IMR-90 (cell line): ENCODE measurements at regions not wholly inside any gene's neighbourhood (a gene's known extent, or its start where the extent isn't known, plus 50 kb on each side); places are given as distances from the start of the nearest gene placed in this dataset.
A peak's percentile ranks its signal among the peaks of the same experiment; 100 is the strongest.

Experiments
- ATAC-seq: fragments of 200-7000 bp; cut with Tn5 transposase; 2 replicates; pipeline ENCODE4 v1.9.1; 2020; ENCODE audit warnings: low read depth, mild to moderate bottlenecking, moderate library complexity
- BruUV-seq: library from RNA; stranded (reverse); fragments of 400-500 nt; replicated peaks from 2 replicates; lab custom pipeline; 2021; lab: Mats Ljungman, UMichigan
- CTCF ChIA-PET: fragments of 300-600 bp; formaldehyde crosslinking; extraction: SDS; loops from one replicate; lab custom pipeline; 2021; ENCODE audit warnings: antibody characterized with exemption; lab: Yijun Ruan, JAX
- POLR2A ChIA-PET: fragments of 300-600 bp; sonication (Branson Sonifier 250); formaldehyde crosslinking; loops from one replicate; lab custom pipeline; 2022; ENCODE audit warnings: antibody characterized with exemption; ENCODE audit not compliant: unreplicated experiment; lab: Charles Lee
- DNase-seq: peaks from one replicate; pipeline ENCODE4 v3.0.0; 2013
- H2AFZ ChIP-seq: replicated peaks from 2 replicates; pipeline ENCODE3; 2013; ENCODE audit warnings: low read length, mild to moderate bottlenecking; ENCODE audit not compliant: poor library complexity
- H2AK5ac ChIP-seq: 2 replicates; pipeline ENCODE4 v1.6.1; 2013; ENCODE audit warnings: low read depth, low read length, inconsistent platforms
- H2AK9ac ChIP-seq: replicated peaks from 2 replicates; pipeline ENCODE3; 2013; ENCODE audit warnings: mild to moderate bottlenecking, low read depth, low read length, moderate library complexity; ENCODE audit not compliant: poor library complexity
- H2BK120ac ChIP-seq: 2 replicates; pipeline ENCODE4 v1.6.1; 2013; ENCODE audit warnings: low read depth, low read length, inconsistent platforms
- H2BK15ac ChIP-seq: 3 replicates; pipeline ENCODE4 v1.6.1; 2013; ENCODE audit warnings: low read depth, low read length, inconsistent platforms
- H2BK20ac ChIP-seq: 2 replicates; pipeline ENCODE4 v1.6.1; 2013; ENCODE audit warnings: low read depth, mild to moderate bottlenecking, inconsistent platforms, low read length, moderate library complexity
- H2BK5ac ChIP-seq: 2 replicates; pipeline ENCODE4 v1.6.1; 2013; ENCODE audit warnings: mild to moderate bottlenecking, low read depth, low read length, inconsistent platforms; ENCODE audit not compliant: poor library complexity, severe bottlenecking
- H3K14ac ChIP-seq: replicated peaks from 2 replicates; pipeline ENCODE4 v1.6.1; 2013; ENCODE audit warnings: low read depth, low read length, inconsistent platforms
- H3K18ac ChIP-seq: 2 replicates; pipeline ENCODE4 v1.6.1; 2013; ENCODE audit warnings: low read depth, low read length, control low read depth
- H3K23ac ChIP-seq: 2 replicates; pipeline ENCODE4 v1.6.1; 2013; ENCODE audit warnings: low read depth, low read length, inconsistent platforms
- H3K27ac ChIP-seq: 2 replicates; pipeline ENCODE4 v1.5.1; 2013; ENCODE audit warnings: mild to moderate bottlenecking, control low read depth, low read length; ENCODE audit not compliant: insufficient read depth
- H3K27me3 ChIP-seq: 2 replicates; pipeline ENCODE4 v1.6.1; 2013; ENCODE audit warnings: low read length; ENCODE audit not compliant: control insufficient read depth, insufficient read depth
- H3K36me3 ChIP-seq: 2 replicates; pipeline ENCODE4 v1.6.1; 2013; ENCODE audit warnings: low read length, mixed read lengths; ENCODE audit not compliant: control insufficient read depth, insufficient read depth
- H3K4ac ChIP-seq: 2 replicates; pipeline ENCODE4 v1.6.1; 2013; ENCODE audit warnings: low read depth, low read length, inconsistent platforms
- H3K4me1 ChIP-seq: 2 replicates; pipeline ENCODE4 v1.6.1; 2013; ENCODE audit warnings: low read length, mixed read lengths; ENCODE audit not compliant: control insufficient read depth, insufficient read depth
- H3K4me2 ChIP-seq: 2 replicates; pipeline ENCODE4 v1.6.1; 2013; ENCODE audit warnings: low read depth, mild to moderate bottlenecking, control low read depth, low read length, moderate library complexity
- H3K4me3 ChIP-seq: 2 replicates; pipeline ENCODE4 v1.5.1; 2013; ENCODE audit warnings: low read depth, mild to moderate bottlenecking, control low read depth, low read length, moderate library complexity; ENCODE audit not compliant: insufficient read depth
- H3K56ac ChIP-seq: 2 replicates; pipeline ENCODE4 v1.6.1; 2013; ENCODE audit warnings: low read length, inconsistent platforms; ENCODE audit not compliant: insufficient read depth; ENCODE audit errors: extremely low read depth
- H3K79me1 ChIP-seq, 2 experiments: 2 replicates each; pipeline ENCODE4 v1.6.1; 2013; ENCODE audit warnings: low read length in 2 of 2, inconsistent platforms in 1 of 2, low read depth in 1 of 2
- H3K9ac ChIP-seq: 2 replicates; pipeline ENCODE4 v1.6.1; 2013; ENCODE audit warnings: low read depth, low read length, control low read depth
- H3K9me1 ChIP-seq: 2 replicates; pipeline ENCODE4 v1.6.1; 2013; ENCODE audit warnings: low read length, inconsistent platforms; ENCODE audit not compliant: insufficient read depth
- H3K9me3 ChIP-seq: 2 replicates; pipeline ENCODE4 v1.6.1; 2013; ENCODE audit warnings: low read length; ENCODE audit not compliant: control insufficient read depth, insufficient read depth
- H4K20me1 ChIP-seq: 2 replicates; pipeline ENCODE4 v1.6.1; 2013; ENCODE audit warnings: low read length, inconsistent platforms; ENCODE audit not compliant: insufficient read depth
- H4K5ac ChIP-seq: 2 replicates; pipeline ENCODE4 v1.6.1; 2013; ENCODE audit warnings: mild to moderate bottlenecking, low read depth, low read length, control low read depth
- H4K8ac ChIP-seq, 2 experiments: 2 replicates each; pipeline ENCODE4 v1.6.1; 2013; ENCODE audit warnings: low read depth in 2 of 2, low read length in 2 of 2, control low read depth in 1 of 2, inconsistent platforms in 1 of 2
- H4K91ac ChIP-seq: 2 replicates; pipeline ENCODE4 v1.6.1; 2013; ENCODE audit warnings: low read depth, low read length, inconsistent platforms; ENCODE audit not compliant: insufficient read depth
- BHLHE40 ChIP-seq: fragments of 150-350 bp; IDR thresholded peaks from 2 replicates; pipeline ENCODE4 v1.6.1; 2016; ENCODE audit warnings: mild to moderate bottlenecking, low read depth, low read length
- CEBPB ChIP-seq: IDR thresholded peaks from 2 replicates; pipeline ENCODE4 v1.6.1; 2012; ENCODE audit warnings: low read depth, low read length, improper control_type of control experiment
- CHD1 ChIP-seq: IDR thresholded peaks from 2 replicates; pipeline ENCODE4 v1.6.1; 2012; ENCODE audit warnings: low read depth, low read length, improper control_type of control experiment
- CTCF ChIP-seq: conservative IDR thresholded peaks from 2 replicates; pipeline ENCODE4 v1.5.1; 2012; ENCODE audit warnings: mild to moderate bottlenecking, low read depth, low read length, improper control_type of control experiment
- FOS ChIP-seq: fragments of 150-350 bp; IDR thresholded peaks from 2 replicates; pipeline ENCODE4 v1.6.1; 2016; ENCODE audit warnings: low read depth, low read length
- MAFK ChIP-seq: IDR thresholded peaks from 2 replicates; pipeline ENCODE4 v1.6.1; 2012; ENCODE audit warnings: low read depth, low read length, improper control_type of control experiment
- MAZ ChIP-seq: IDR thresholded peaks from 2 replicates; pipeline ENCODE4 v1.6.1; 2012; ENCODE audit warnings: low read depth, mild to moderate bottlenecking, low read length, improper control_type of control experiment, moderate library complexity, borderline replicate concordance
- MXI1 ChIP-seq: IDR thresholded peaks from 2 replicates; pipeline ENCODE4 v1.6.1; 2012; ENCODE audit warnings: low read depth, mild to moderate bottlenecking, low read length, moderate library complexity, borderline replicate concordance
- NFE2L2 ChIP-seq: fragments of 150-350 bp; IDR thresholded peaks from 2 replicates; pipeline ENCODE4 v1.6.1; 2016; ENCODE audit warnings: low read depth, mild to moderate bottlenecking, low read length
- POLR2A ChIP-seq: IDR thresholded peaks from 2 replicates; pipeline ENCODE4 v1.6.1; 2012; ENCODE audit warnings: mild to moderate bottlenecking, low read depth, low read length
- RAD21 ChIP-seq: IDR thresholded peaks from 2 replicates; pipeline ENCODE4 v1.6.1; 2012; ENCODE audit warnings: low read length, improper control_type of control experiment
- RCOR1 ChIP-seq: IDR thresholded peaks from 2 replicates; pipeline ENCODE4 v1.6.1; 2012; ENCODE audit warnings: mild to moderate bottlenecking, low read length, improper control_type of control experiment; ENCODE audit not compliant: insufficient replicate concordance
- RFX5 ChIP-seq: IDR thresholded peaks from 2 replicates; pipeline ENCODE4 v1.8.0; 2012; ENCODE audit warnings: low read depth, mild to moderate bottlenecking, low read length, moderate library complexity
- SMC3 ChIP-seq: fragments of 150-350 bp; IDR thresholded peaks from 2 replicates; pipeline ENCODE4 v1.6.1; 2016; ENCODE audit warnings: low read depth, mild to moderate bottlenecking, antibody characterized with exemption, low read length, moderate library complexity
- WGBS, 2 experiments: methylation state at CpG; one replicate each; pipeline versions ENCODE4 v1.1.5 to v1.1.7; 2013; ENCODE audit warnings: missing lambda C conversion rate in 2 of 2; ENCODE audit not compliant: insufficient read length in 1 of 2; ENCODE audit errors: extremely low coverage in 2 of 2; 5-methylcytosine and 5-hydroxymethylcytosine counted together
- dilution Hi-C: fragments of 300-500 bp; cut with HindIII; formaldehyde crosslinking; loops from one replicate; pipeline ENCODE4 v1.14.3; 2018; ENCODE audit warnings: low sequenced_read_pairs; ENCODE audit not compliant: unreplicated experiment
- in situ Hi-C: fragments of 300-500 bp; cut with MboI; formaldehyde crosslinking; loops from 3 replicates; pipeline ENCODE4 v1.14.3; 2019; ENCODE audit warnings: low sequenced_read_pairs, inconsistent platforms, mixed read lengths
- intact Hi-C: fragments of 100-400 bp; cut with micrococcal nuclease; formaldehyde crosslinking; loops from 2 replicates; pipeline ENCODE4 v1.10.0; 2022
- TF ChIP-seq, protein P1 (sequence below): fragments of 150-350 bp; IDR thresholded peaks from 2 replicates; pipeline ENCODE4 v1.6.1; 2017; ENCODE audit warnings: mild to moderate bottlenecking, antibody characterized with exemption, low read length, low read depth
- TF ChIP-seq, protein P2 (sequence below): fragments of 150-350 bp; IDR thresholded peaks from 2 replicates; pipeline ENCODE4 v1.6.1; 2016; ENCODE audit warnings: low read depth, mild to moderate bottlenecking, low read length, moderate library complexity, borderline replicate concordance

DNA sequence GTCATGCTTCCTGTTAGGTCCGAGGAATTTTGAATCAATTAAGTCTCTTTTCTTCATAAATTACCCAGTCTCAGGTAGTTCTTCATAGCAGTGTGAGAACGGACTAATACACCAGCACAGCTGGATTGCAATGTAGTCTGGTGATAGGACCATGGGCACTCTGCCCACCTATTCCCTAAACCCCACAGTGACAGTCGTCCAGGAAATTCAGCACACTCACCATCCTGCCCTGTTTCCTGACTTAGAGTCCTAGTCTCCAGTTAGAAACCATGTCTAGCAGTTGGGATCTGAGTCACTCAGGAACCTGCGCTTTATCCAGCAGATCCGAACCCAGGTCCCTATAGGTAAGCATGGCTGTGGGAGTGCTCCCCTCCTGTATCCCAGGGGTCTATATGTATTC, 149.3 kb upstream of the TNR start:
- Histone ChIP-seq H2AK9ac (no peak overlapping the region), H4K5ac (no peak overlapping the region), H3K18ac (no peak overlapping the region), H2BK20ac (no peak overlapping the region), H3K36me3 (no peaks in the 10 kb centered on the region), H4K8ac (no peak overlapping the region), H3K27ac (no peak overlapping the region), H3K79me1 (no peaks in the 10 kb centered on the region), H3K14ac (no peak overlapping the region), H2AFZ (no peak overlapping the region), H4K20me1 (no peaks in the 10 kb centered on the region), H3K4me1 (no peaks in the 10 kb centered on the region), H3K4ac (no peak overlapping the region), H2AK5ac (no peak overlapping the region), H3K27me3 (no peaks in the 10 kb centered on the region), H3K4me2 (no peak overlapping the region), H4K91ac (0 out of 2 replicates have a peak overlapping the region, but pooled peaks have one; percentile 4), H3K4me3 (no peak overlapping the region), H3K56ac (no peak overlapping the region), H3K9ac (no peak overlapping the region), H3K23ac (no peak overlapping the region), H2BK120ac (no peak overlapping the region), H2BK15ac (no peak overlapping the region), H2BK5ac (no peak overlapping the region), H3K9me3 (no peaks in the 10 kb centered on the region), H3K9me1 (0 out of 2 replicates have a peak, but pooled peaks cover 2% of the 10 kb centered on the region)
- POLR2A ChIA-PET = no interaction called here
- in situ Hi-C loops (no loop called here), dilution Hi-C loops (no loop called here), intact Hi-C loops (no loop called here)
- CTCF ChIA-PET = no interaction called here
- DNase-seq = no peak
- TF ChIP-seq BHLHE40 = no peak
- TF ChIP-seq RFX5 = no peak
- TF ChIP-seq RCOR1 = no peak
- TF ChIP-seq SMC3 = no peak
- no peak for TF ChIP-seq POLR2A
- TF ChIP-seq NFE2L2 = no peak
- no peak for TF ChIP-seq MAFK
- no peak for TF ChIP-seq CHD1
- TF ChIP-seq MAZ = no peak
- no peak for TF ChIP-seq CTCF
- TF ChIP-seq RAD21 = no peak
- TF ChIP-seq MXI1 = no peak
- TF ChIP-seq FOS = no peak
- TF ChIP-seq, protein P1, sequence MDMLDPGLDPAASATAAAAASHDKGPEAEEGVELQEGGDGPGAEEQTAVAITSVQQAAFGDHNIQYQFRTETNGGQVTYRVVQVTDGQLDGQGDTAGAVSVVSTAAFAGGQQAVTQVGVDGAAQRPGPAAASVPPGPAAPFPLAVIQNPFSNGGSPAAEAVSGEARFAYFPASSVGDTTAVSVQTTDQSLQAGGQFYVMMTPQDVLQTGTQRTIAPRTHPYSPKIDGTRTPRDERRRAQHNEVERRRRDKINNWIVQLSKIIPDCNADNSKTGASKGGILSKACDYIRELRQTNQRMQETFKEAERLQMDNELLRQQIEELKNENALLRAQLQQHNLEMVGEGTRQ = no peak
- TF ChIP-seq, protein P2, sequence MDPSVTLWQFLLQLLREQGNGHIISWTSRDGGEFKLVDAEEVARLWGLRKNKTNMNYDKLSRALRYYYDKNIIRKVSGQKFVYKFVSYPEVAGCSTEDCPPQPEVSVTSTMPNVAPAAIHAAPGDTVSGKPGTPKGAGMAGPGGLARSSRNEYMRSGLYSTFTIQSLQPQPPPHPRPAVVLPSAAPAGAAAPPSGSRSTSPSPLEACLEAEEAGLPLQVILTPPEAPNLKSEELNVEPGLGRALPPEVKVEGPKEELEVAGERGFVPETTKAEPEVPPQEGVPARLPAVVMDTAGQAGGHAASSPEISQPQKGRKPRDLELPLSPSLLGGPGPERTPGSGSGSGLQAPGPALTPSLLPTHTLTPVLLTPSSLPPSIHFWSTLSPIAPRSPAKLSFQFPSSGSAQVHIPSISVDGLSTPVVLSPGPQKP = no peak
- TF ChIP-seq CEBPB = no peak
- ATAC-seq = no peak
- WGBS, 2 experiments = no CpG with 5 or more reads among the region's 5 CpGs
- no TSS peak for BruUV-seq
